SU-DHL-6 (cell line): ENCODE measurements at regions not wholly inside any gene's neighbourhood (a gene's known extent, or its start where the extent isn't known, plus 50 kb on each side); places are given as distances from the start of the nearest gene placed in this dataset.

Experiments used
- CTCF ChIP-seq: fragments of 200-600 bp; sonication (generic); IDR thresholded peaks from one replicate; pipeline ENCODE4 v1.5.1; 2017; ENCODE audit warnings: antibody characterized with exemption, mild to moderate bottlenecking, low read length, moderate library complexity; ENCODE audit not compliant: insufficient read depth, poor library complexity, severe bottlenecking
- EZH2phosphoT487 ChIP-seq: fragments of 200-600 bp; sonication (generic), shearing (Covaris generic); conservative IDR thresholded peaks from 2 replicates; pipeline ENCODE4 v1.6.1; 2018; ENCODE audit warnings: mild to moderate bottlenecking, antibody characterized with exemption, low read length, moderate library complexity, mixed read lengths

GRCh38 chr1:30284226-30284625, 439.2 kb downstream of the MATN1 start:
- no peak for TF ChIP-seq CTCF
- no peak for TF ChIP-seq EZH2phosphoT487
